ENCODE measurements at regions not wholly inside any gene's neighbourhood (a gene's known extent, or its start where the extent isn't known, plus 50 kb on each side); places are given as distances from the start of the nearest gene placed in this dataset.

- DNase-seq (ENCODE audit: low spot score) = no peak
These were observed 145.8 kb downstream of the BTG1 start for GRCh38 chr12:91999823-92000222.

DNA sequence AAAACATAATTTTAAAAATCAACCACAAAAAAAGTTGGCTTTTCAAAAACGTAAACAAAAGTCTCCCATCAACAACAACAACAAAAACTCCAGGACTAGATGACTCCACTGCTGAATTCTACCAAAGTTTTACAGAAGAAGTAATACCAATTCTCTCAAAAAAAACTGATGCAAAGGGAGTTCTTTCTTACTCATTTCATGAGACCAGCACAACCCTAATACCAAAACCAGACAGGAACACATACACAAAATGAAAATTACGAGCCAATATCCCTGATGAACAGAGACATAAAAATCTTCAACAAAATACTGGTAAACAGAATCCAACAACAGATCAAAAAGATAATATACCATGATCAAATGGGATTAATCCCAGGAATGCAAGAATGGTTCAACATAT is 147.3 kb downstream of the BTG1 start:
- no peak for DNase-seq (ENCODE audit: low spot score)

DNA sequence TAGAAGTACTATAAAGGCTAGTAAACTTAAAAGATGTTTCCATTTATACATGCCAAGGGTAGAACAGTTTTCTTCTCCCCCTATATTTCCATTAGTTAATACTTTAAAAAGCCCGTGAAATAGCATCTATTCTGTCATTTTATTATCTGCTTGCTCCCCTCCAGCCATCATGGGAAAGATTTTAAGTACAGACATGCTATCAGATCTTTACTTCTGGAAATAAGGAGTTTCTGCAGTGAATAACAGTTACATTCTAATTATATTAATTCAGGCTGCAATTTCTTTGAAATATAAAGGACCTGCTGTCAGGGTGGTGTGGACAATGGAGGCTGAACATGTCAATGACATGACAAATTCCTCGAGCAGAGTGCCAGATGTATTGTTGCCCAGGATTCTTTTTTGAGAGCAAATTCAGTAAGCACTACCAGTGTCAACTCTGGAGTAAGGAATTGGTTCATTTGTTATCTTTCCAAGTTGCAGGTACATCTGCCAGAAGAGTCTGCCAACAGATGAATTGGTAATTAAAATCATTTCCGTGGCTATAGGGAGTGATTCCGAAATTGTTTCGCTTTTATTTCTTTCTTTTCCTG is 151.3 kb downstream of the BTG1 start:
- no peak for DNase-seq (ENCODE audit: low spot score)

DNA sequence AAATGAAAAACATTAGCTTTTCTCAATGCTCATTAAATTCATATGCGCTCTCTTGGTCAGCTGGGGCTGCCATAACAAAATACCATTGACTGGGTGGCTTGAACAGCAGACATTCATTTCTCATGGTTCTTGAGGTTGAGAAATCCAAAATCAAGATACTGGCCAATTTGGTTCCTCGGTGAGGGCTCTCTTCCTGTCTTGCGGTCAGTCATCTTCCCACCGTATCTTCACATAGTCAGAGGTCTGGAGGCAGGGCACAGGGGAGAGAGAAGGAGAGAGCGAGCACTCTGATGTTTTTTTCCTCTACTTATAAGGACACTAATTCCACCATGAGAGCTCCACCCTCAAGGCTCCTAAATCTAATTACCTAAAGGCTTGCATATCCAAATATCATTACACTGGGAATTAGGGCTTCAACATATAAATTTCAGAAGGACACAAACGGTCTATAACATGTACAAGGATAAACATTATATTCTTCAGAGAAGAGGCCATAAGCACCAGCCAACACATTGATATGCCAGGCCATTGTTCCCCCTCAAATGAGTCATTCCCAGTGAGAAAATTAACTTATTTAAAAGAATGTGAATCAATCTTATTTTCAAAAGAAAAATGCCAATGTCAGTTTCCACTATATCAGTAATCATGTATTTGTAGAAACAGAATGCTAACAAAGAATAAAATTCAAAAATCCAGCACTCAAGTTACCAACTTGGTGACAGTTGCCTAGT is 152.2 kb downstream of the BTG1 start:
- no peak for DNase-seq (ENCODE audit: low spot score)

DNA sequence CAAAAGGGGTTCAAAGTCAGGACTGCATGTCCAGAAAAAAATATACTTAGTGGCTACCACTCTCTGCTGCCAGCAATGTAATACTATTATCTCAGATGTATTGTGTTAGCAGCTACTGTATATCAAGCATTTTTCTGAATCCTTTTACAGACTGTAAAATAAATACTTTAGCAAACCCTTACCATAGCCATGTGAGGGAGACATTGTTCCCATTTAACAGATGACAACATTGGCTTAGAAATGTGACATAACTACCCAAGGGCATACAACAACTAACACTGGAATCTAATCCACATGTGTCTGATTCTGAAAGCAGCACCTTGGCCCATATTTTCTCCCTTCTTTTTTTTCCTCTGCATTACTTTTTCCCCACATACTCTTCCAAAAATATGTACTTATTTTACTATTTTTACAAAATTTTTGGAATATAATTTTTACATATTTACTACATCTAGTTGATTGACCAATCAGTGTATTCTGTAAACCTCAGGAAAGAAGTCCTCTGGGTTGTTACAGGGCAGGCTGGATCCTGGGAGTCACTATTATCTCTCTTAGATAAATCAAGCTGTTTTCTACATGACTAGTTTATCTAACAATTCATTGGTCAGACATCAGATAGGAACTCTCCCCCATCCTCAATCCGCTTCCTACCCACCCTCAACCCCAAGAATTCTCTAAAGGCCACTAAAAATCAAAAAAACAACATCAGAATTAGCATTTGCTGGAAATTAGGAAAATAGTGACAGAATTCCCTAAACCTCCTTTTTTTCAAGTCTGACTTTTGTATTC is 154.1 kb downstream of the BTG1 start:
- DNase-seq (ENCODE audit: low spot score) = peak; percentile 44

DNA sequence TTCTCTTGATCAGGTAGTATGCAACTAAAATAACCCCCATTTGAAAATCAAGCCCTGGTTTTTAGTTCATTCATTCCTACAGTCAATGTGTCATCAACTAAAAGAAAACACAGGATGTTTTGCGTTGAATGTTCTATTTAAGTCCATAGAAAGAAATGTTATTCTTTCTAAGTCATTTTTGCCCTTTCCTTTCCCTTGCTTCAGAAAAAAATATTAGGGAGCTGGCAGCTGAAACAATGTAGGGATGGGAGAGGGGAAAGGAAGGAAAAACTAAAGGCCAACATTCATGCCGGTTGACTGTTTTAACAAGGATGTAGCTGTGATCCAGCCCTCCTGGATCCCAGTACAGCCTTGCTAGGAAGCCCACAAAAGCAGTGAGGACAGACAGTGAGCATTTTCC is 155.1 kb downstream of the BTG1 start:
- no peak for DNase-seq (ENCODE audit: low spot score)

GRCh38 chr12:91989143-91989542 is 156.5 kb downstream of the BTG1 start:
- DNase-seq (ENCODE audit: low spot score) = no peak

- no peak for DNase-seq (ENCODE audit: low spot score)
These were observed 157.3 kb downstream of the BTG1 start for GRCh38 chr12:91988086-91988923.

DNA sequence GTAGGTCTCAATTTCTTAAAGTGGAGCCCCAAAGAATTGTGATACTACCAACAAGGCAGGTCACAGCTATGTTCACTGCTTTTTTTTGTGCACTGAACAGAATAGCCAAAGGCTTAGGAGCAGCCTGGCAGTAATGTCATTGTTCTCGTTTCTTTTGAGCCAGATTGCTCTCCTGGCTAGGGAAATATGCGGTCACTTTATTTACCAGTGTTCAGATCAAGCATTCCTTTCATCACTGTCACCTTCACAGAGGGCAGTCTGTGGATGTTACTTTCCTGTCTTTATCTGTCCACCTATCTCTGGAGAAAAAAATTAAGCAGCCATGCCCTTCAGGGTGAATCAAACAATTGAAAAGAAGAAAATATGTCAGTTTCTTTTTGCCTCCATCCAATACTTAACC is 159.6 kb downstream of the BTG1 start:
- no peak for DNase-seq (ENCODE audit: low spot score)

GRCh38 chr12:91985002-91985787 is 160.5 kb downstream of the BTG1 start:
- DNase-seq (ENCODE audit: low spot score) = no peak

GRCh38 chr12:91984556-91984955 is 161.1 kb downstream of the BTG1 start:
- DNase-seq (ENCODE audit: low spot score) = no peak

GRCh38 chr12:91983935-91984334 is 161.7 kb downstream of the BTG1 start:
- DNase-seq (ENCODE audit: low spot score) = no peak

- DNase-seq (ENCODE audit: low spot score) = no peak
These were observed 162.7 kb downstream of the BTG1 start for GRCh38 chr12:91982946-91983345.

DNA sequence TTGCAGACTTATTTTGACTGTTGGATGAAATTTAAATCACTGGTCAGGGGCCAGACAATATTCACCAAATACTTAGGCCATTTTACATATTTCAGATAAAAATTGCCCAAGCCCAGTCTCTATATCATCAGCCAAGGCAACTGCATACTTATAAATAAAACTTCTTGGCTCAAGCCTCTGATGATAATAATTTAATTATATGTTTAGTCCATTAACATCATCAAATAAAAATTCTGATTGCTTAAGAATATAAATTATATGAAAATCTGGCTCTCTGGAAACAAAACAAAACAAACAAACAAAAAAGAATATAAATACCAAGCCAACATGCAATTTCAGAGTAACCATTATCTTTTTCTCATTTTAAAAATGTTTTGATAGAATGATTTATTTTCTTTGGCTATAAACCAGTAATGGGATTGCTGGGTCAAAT is 165.2 kb downstream of the BTG1 start:
- DNase-seq (ENCODE audit: low spot score) = no peak

- DNase-seq (ENCODE audit: low spot score) = no peak
These were observed 167.5 kb downstream of the BTG1 start for GRCh38 chr12:91978143-91978542.

DNA sequence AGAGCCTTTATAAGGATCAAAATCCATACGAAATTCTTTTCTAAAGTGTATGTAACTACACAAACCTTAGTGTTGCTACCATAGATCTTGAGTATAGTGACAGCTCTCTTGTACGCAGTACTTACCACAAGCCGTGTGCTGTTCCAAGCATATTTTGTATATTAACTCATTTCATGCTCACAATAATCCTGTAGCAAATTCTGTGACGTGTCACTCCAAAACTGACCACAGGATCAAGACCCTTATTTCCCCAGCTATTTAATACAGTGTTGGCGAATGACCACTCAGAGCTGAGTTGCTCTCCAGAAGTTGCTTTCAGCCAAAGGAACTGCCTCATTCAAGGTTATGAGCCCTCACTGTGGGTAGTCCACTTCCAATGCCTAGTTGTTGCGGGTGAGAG is 169.8 kb downstream of the BTG1 start:
- DNase-seq (ENCODE audit: low spot score) = no peak

- no peak for DNase-seq (ENCODE audit: low spot score)
These were observed 171.0 kb downstream of the BTG1 start for GRCh38 chr12:91974541-91975085.

DNA sequence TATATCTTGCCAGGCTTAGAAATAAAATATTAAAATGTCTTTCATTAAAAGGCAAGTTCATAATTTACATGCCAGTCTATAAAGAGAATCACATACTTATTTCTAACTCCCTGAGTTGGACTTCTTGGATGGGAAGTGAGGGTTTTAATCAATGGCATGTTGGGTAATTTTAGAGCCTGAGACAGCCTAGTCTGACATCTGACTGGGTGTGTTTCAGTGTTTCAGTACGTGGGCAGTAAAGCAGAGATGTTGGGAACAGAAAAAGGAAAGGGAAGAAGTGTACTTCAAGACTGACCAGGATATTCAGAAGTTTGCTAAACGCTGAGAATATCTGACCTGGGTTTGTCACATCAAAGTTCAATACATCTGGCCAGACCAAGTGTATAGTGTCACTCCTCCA is 171.8 kb downstream of the BTG1 start:
- DNase-seq (ENCODE audit: low spot score) = no peak

- DNase-seq (ENCODE audit: low spot score) = no peak
These were observed 172.8 kb downstream of the BTG1 start for GRCh38 chr12:91972896-91973295.

GRCh38 chr12:91968777-91969171 is 176.9 kb downstream of the BTG1 start:
- no peak for DNase-seq (ENCODE audit: low spot score)

DNA sequence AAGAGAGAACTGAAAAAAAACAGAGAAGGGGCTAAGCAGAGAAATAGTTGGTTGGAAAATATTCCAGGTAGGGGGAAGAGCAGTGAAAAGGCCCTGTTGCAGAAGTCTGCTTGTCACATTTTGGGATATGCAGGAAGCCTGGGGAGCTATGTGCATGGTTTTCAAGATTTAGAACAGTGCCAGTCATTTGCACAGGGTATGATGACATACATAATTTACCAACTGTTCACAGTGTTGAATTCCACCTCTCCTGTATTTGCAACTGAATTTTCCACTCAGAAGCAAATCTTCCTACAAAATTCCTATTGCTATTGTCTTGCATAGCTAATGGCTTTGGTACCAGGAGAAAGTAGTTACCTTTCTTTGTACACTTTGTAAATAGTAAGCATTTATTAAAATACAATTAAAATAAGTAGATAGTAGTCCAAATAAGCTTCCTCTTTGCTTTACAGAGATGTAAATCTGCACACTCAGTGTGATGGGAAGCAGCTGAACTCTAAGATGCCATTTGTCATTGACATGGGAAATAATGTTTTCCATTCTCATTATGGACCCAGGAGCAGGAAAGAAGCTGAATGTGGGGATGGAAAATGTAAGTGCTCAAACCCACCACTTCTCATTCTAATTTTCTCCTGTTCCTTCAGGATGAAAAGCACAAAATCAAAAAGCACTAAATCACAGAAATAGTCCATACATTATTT is 177.4 kb downstream of the BTG1 start:
- DNase-seq (ENCODE audit: low spot score) = no peak

Data from NAMALWA (cell line).